ENCODE measurements at regions not wholly inside any gene's neighbourhood (a gene's known extent, or its start where the extent isn't known, plus 50 kb on each side); places are given as distances from the start of the nearest gene placed in this dataset.

DNA sequence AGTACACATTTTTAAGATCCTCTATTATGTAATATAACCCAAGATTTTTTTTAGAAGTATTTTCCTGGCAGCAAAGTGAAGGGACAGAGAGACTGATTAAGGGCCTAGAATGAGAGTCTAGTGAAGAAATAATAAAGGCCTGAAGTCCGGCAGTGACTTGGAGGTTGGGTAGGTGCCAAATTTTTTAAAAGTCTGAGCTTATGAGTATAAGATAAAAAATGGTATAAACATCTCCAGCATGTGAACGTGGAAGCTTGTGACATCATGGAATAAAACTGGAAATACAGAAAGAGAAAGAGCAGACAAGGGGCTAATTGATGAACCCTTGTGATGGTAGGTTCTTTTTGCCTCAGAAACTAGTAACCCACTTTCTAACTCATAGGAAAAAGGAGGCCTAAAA, 174.6 kb downstream of the SUCLA2 start:
- no peak for DNase-seq

- no peak for DNase-seq
These were observed 179.0 kb downstream of the SUCLA2 start for GRCh38 chr13:47822036-47822435.

DNA sequence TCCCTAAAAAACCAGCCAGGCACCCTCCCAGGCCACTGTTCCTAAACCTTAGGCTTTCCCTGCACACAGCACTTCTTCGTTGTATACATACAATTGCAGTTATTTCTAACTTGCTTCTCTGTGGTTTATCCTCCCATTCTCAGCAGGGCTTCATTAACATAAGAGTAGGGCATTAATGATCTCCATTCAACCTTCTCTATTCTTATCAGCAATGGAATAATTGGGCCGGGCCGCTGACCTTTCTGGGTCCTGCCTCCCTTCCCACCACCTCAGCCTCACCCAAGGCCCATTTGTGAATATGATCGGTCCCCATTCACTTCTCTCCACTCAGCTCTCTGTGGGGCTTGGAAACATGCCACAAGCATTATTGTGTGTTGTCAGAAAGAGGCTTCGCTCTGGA, 184.2 kb downstream of the SUCLA2 start:
- DNase-seq, result no peak

DNA sequence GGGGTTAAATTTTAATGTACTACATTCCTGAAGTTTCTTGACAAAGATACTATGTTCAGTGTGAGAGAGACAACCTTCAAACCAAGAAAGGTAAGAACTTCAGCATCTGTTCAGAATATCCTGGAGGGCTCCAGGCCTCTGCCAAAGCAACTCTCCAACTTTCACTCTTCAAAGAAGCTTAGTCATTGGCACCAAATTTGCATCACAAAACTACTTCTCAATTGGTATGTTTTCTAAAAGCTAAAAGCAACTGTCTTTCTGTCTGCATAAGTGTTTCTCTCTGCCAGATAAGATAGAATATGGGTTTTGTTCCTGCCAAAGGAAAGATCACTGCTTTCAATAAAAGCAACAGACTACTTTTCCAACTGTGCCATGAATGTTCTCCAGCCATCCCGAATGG, 187.4 kb downstream of the SUCLA2 start:
- no peak for DNase-seq

GRCh38 chr13:47809411-47809810, 191.7 kb downstream of the SUCLA2 start:
- DNase-seq, result no peak

DNA sequence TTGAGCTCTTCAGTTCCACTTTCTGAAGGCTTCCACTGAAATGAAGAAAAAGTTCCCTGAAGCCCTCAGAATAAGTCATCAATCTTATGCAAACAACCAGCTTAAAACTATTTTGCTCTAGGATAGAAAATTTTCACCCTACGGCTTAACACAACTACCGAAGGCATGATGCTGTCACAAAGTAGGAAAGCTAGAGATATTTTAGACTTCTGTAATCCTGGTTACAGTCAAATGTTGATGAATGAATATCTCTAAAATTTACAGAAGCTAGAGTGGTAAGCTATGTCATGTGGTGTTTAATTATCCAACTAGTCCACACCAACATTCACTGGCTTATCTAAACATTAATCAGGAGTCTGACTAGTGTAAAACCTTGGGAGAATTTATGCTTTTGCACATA, 197.9 kb downstream of the SUCLA2 start:
- DNase-seq, result no peak

DNA sequence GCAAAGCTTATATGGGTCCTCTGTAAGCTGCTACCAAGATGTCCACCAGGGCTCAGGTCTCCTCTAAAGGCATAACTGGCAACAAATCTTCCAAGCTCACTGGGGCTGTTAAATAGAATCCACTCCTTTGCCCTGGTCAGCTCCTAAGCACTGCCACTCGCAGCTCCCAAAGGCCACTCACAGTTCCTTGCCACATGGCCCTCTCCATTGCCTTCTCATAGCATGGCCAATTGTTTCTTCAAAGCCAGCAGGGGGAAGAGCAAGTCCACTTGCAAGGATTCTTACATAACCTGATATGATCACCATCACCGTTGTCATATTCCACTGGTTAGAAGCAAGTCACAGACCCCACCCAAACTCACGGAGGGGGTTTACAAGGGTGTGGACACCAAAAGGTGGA, 199.5 kb downstream of the SUCLA2 start:
- no peak for DNase-seq

- no peak for DNase-seq
These were observed 200.5 kb downstream of the SUCLA2 start for GRCh38 chr13:47800593-47800992.

GRCh38 chr13:47798906-47799305, 202.2 kb downstream of the SUCLA2 start:
- peak; percentile 26 for DNase-seq

GRCh38 chr13:47798194-47798593, 202.9 kb downstream of the SUCLA2 start:
- no peak for DNase-seq

- DNase-seq, result no peak
These were observed 204.3 kb downstream of the SUCLA2 start for GRCh38 chr13:47796816-47797215.

DNA sequence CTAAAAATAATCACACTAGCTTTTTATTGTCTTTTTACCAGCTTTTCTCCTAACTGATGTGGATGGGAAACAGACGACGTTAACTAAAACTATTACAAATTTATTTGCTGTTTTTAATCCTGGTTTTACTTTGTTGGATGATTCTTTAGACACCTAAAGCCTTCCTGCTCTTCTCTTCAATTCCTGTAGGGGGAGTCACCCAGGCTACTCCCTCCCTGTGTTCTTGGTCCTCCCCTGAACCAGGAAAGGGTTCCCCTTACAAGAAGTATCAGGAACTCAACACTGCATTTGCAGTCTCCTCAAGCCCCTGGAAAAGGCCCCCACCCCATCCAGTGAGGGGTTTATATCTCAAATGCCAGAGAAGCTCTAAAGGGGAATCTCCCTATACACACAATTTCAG, 206.1 kb downstream of the SUCLA2 start:
- DNase-seq, result peak; percentile 6

DNA sequence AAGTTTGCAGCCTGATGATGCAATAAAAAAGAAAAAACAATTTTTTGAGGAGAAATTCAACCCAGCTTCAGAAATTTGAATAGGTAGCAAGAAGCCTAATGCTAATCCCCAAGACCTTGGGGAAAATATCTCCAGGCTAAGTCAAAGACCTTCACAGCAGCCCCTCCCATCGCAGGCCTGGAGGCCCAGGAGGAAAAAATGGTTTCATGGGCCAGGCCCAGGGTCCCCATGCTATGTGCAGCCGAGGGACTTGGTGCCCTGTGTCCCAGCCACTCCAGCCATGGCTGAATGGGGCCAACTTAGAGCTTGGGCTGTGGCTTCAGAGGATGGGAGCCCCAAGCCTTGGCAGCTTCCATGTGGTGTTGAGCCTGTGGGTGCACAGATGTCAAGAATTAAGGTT, 210.3 kb downstream of the SUCLA2 start:
- no peak for DNase-seq

- DNase-seq, result no peak
These were observed 212.2 kb downstream of the SUCLA2 start for GRCh38 chr13:47788844-47789243.

GRCh38 chr13:47774671-47774994, 226.4 kb downstream of the SUCLA2 start:
- DNase-seq, result no peak

DNA sequence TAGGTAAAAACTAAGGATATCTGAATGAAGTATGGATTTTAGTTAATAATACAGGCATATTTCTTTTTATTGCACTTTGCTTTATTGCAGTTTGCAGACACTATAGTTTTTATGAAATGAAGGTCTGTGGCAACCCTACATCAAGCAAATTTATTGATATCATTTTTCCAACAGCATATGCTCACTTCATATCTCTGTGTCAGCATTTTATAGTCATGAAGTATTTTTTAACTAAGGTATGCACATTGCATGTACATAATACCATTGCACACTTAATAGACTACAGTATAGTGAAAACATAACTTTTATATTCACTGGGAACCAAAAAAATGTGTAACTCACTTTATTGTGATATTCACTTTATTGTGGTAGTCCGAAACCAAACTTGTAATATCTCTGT, 236.3 kb downstream of the SUCLA2 start:
- DNase-seq, result no peak

- DNase-seq, result no peak
These were observed 243.5 kb downstream of the SUCLA2 start for GRCh38 chr13:47757466-47758080.

DNA sequence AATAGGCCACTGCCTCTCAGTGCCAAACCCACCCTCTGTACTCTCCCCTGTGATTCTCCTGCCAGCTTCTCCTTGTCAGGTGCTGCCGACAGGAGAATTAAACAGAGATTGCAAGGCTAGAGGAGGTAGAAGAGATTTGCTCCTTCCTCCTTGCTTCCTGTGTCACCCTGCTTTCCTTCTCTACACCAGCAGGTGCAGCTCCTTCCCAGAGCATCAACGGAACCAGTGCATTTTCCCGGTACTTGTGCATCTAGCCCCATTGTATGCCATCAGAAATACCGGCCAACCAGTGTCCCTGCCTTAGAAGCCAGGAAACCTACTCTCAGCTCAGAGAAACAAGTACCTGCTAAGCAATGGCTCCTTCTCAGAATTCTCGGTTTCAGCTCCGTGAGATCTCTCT, 253.2 kb downstream of the SUCLA2 start:
- no peak for DNase-seq

GRCh38 chr13:47726394-47726793, 274.7 kb downstream of the SUCLA2 start:
- no peak for DNase-seq

GRCh38 chr13:47723898-47724297, 277.2 kb downstream of the SUCLA2 start:
- no peak for DNase-seq

GRCh38 chr13:47719164-47719563, 281.9 kb downstream of the SUCLA2 start:
- no peak for DNase-seq

DNA sequence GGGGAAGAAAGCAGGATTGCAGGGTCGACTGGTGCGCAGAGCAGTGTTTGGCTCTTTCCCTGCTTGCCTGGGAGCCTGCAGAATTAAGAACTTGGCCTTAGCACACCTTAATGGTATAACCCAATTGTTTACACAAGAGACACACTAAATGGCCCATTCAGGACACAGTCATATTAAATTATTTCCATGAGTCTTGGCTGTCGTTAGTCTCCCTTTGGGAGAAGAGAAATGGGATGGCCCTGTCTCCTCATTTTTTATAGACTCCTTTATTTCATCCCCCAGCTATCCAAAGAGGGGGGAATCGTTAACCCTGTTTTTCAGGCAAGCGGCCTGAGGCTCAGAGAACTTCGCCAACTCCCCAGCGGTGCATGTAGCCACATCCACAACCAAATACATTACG, 282.5 kb downstream of the SUCLA2 start:
- no peak for DNase-seq

- DNase-seq, result no peak
These were observed 292.7 kb downstream of the SUCLA2 start for GRCh38 chr13:47708386-47708785.

- DNase-seq, result no peak
These were observed 293.7 kb downstream of the SUCLA2 start for GRCh38 chr13:47707414-47707813.

DNA sequence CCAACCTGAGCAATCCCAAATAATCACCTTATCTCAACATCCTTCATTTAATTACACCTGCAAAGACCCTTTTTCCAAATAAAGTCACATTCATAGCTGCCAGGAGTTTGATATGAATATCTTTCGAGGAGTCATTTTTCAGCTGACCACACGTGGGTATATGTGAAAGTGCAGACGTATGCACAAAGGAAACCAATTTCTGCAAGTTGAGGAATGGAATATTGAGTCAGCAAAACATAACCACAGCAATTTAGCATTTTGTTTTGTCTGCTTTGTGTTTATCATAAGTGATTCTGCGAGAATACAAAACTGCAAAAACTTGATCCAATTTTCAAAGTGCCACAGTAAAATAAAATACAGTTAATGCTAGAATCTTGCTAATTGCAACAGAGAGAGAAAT, 295.9 kb downstream of the SUCLA2 start:
- DNase-seq, result no peak

GRCh38 chr13:47696674-47697073, 304.4 kb downstream of the SUCLA2 start:
- no peak for DNase-seq
